ENCODE measurements at regions not wholly inside any gene's neighbourhood (a gene's known extent, or its start where the extent isn't known, plus 50 kb on each side); places are given as distances from the start of the nearest gene placed in this dataset.

- TF ChIP-seq CTCF (conservative IDR thresholded peaks at IDR 0.05; ENCODE audit: low read length) (no peak), EZH2phosphoT487 (IDR thresholded peaks at IDR 0.05; ENCODE audit: borderline replicate concordance, low read depth, low read length) (no peak)
Observed at GRCh38 chr7:25034136-25034535, 54.2 kb upstream of the OSBPL3 start.

Measured in OCI-LY7 (cell line).